MCF 10A (cell line): ENCODE measurements at regions not wholly inside any gene's neighbourhood (a gene's known extent, or its start where the extent isn't known, plus 50 kb on each side); places are given as distances from the start of the nearest gene placed in this dataset.

ENCODE experiments used
- BruUV-seq: library from RNA; stranded (reverse); fragments of 400-500 nt; replicated peaks from 2 replicates; lab custom pipeline; 2021; lab: Mats Ljungman, UMichigan
- CTCF ChIA-PET: fragments of 300-600 bp; sonication (Branson Sonifier 250); formaldehyde crosslinking; extraction: SDS; loops from one replicate; lab custom pipeline; 2021; ENCODE audit warnings: antibody characterized with exemption, inconsistent platforms; lab: Yijun Ruan, JAX
- POLR2A ChIA-PET: fragments of 300-600, 350-650 bp; sonication (Branson Sonifier 250); formaldehyde crosslinking; extraction: SDS; loops from one replicate; lab custom pipeline; 2020; ENCODE audit warnings: antibody characterized with exemption, inconsistent platforms; lab: Yijun Ruan, JAX
- DNase-seq: peaks from one replicate; pipeline ENCODE4 v3.0.0-alpha.2; 2018; ENCODE audit not compliant: unreplicated experiment
- H3K27ac Mint-ChIP-seq: one replicate; pipeline ENCODE4 v1.8.0; 2022; ENCODE audit warnings: mild to moderate bottlenecking, low read depth, mixed read lengths; ENCODE audit not compliant: unreplicated experiment
- H3K27me3 Mint-ChIP-seq: one replicate; pipeline ENCODE4 v1.8.0; 2022; ENCODE audit warnings: mixed read lengths; ENCODE audit not compliant: insufficient read depth, unreplicated experiment
- H3K36me3 Mint-ChIP-seq: one replicate; pipeline ENCODE4 v1.8.0; 2022; ENCODE audit warnings: mild to moderate bottlenecking, moderate library complexity, mixed read lengths; ENCODE audit not compliant: insufficient read depth, unreplicated experiment
- H3K4me1 Mint-ChIP-seq: one replicate; pipeline ENCODE4 v1.8.0; 2022; ENCODE audit warnings: mixed read lengths; ENCODE audit not compliant: insufficient read depth, unreplicated experiment
- H3K4me3 Mint-ChIP-seq: one replicate; pipeline ENCODE4 v1.8.0; 2022; ENCODE audit warnings: mild to moderate bottlenecking, moderate library complexity, mixed read lengths; ENCODE audit not compliant: unreplicated experiment
- H3K9me3 Mint-ChIP-seq: one replicate; pipeline ENCODE4 v1.8.0; 2022; ENCODE audit warnings: mixed read lengths; ENCODE audit not compliant: unreplicated experiment
- CTCF ChIP-seq: fragments of 200-600 bp; IDR thresholded peaks from one replicate; pipeline ENCODE4 v1.8.0; 2022; ENCODE audit warnings: antibody characterized with exemption, mild to moderate bottlenecking; ENCODE audit not compliant: unreplicated experiment
- intact Hi-C: fragments of 100-400 bp; cut with micrococcal nuclease; formaldehyde crosslinking; loops from 2 replicates; pipeline ENCODE4 v1.14.1; 2022

GRCh38 chr4:127518046-127518445, 114.7 kb upstream of the INTU start:
- Mint-ChIP-seq H3K27ac (no peak overlapping the region), H3K4me3 (no peak overlapping the region), H3K27me3 (no peaks in the 10 kb centered on the region), H3K4me1 (no peaks in the 10 kb centered on the region), H3K36me3 (no peaks in the 10 kb centered on the region), H3K9me3 (no peaks in the 10 kb centered on the region)
- no peak for DNase-seq
- ChIA-PET CTCF (no interaction called here), POLR2A (no interaction called here)
- intact Hi-C loops = no loop called here
- TF ChIP-seq CTCF = no peak
- BruUV-seq = no TSS peak

- no peaks in the 10 kb centered on the region for H3K4me1 Mint-ChIP-seq
- H3K36me3 Mint-ChIP-seq = no peaks in the 10 kb centered on the region
- no peak for TF ChIP-seq CTCF
- H3K4me3 Mint-ChIP-seq = no peak overlapping the region
- H3K27ac Mint-ChIP-seq = no peak overlapping the region
- intact Hi-C loops = no loop called here
- BruUV-seq = no TSS peak
- H3K9me3 Mint-ChIP-seq = no peaks in the 10 kb centered on the region
- no peak for DNase-seq
- H3K27me3 Mint-ChIP-seq = no peaks in the 10 kb centered on the region
- CTCF ChIA-PET = interaction anchor here (0.6 to 1.6 kb wide), 2 partner anchors 18 to 66 kb away, joined by 3 to 5 read pairs; no protein-coding TSS in a partner anchor
- POLR2A ChIA-PET = no interaction called here
Observed at GRCh38 chr4:127521463-127521862, 111.3 kb upstream of the INTU start.

- BruUV-seq = no TSS peak
- POLR2A ChIA-PET = no interaction called here
- Mint-ChIP-seq H3K27ac (no peak overlapping the region), H3K9me3 (no peaks in the 10 kb centered on the region), H3K27me3 (no peaks in the 10 kb centered on the region), H3K36me3 (no peaks in the 10 kb centered on the region), H3K4me1 (no peaks in the 10 kb centered on the region), H3K4me3 (no peak overlapping the region)
- DNase-seq = no peak
- intact Hi-C loops = no loop called here
- CTCF ChIA-PET = interaction anchor here (0.8 kb wide), 1 partner anchor 15 kb away, joined by 3 read pairs; no protein-coding TSS in a partner anchor
- TF ChIP-seq CTCF = no peak
Observed at GRCh38 chr4:127523369-127523768, 109.4 kb upstream of the INTU start.

GRCh38 chr4:127525608-127526007, 107.1 kb upstream of the INTU start:
- H3K4me1 Mint-ChIP-seq = no peaks in the 10 kb centered on the region

More at GRCh38 chr4:127525608-127526007, 107.1 kb upstream of the INTU start:
- intact Hi-C loops = no loop called here
- Mint-ChIP-seq H3K27ac (no peak overlapping the region), H3K4me3 (no peak overlapping the region), H3K27me3 (no peaks in the 10 kb centered on the region), H3K9me3 (no peaks in the 10 kb centered on the region), H3K36me3 (no peaks in the 10 kb centered on the region)
- ChIA-PET POLR2A (no interaction called here), CTCF (interaction anchor here (1.0 kb wide), 1 partner anchor 15 kb away, joined by 3 read pairs; no protein-coding TSS in a partner anchor)
- BruUV-seq = no TSS peak
- no peak for TF ChIP-seq CTCF
- DNase-seq = no peak
